ENCODE measurements at regions not wholly inside any gene's neighbourhood (a gene's known extent, or its start where the extent isn't known, plus 50 kb on each side); places are given as distances from the start of the nearest gene placed in this dataset.

DNA sequence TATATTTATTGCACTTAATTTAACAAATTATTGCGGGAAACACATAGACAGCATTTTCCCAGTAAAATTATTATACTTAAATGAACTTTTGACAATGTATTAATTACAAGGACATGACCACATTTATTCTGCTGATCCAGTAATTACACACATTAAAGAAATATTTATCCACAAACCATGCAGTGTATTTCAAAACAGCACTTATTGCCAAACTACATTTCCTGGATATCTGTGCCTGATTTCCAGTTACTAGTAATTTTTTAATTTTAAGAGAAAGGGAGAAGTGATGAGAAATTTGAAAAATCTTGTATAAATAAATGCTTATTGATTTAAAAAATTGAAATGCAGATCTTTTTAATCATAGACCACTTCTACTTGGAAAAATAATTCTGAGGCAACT is 1458.7 kb upstream of the ACVR2A start:
- Histone ChIP-seq H4K8ac (replicated peaks; ENCODE audit: insufficient read length, low read depth, low read length) (no peak overlapping the region), H3K79me1 (ENCODE audit: insufficient read depth, low read depth, low read length, poor library complexity, severe bottlenecking) (no peaks in the 10 kb centered on the region), H2BK120ac (ENCODE audit: low read depth, low read length, poor library complexity, severe bottlenecking) (no peak overlapping the region), H3K14ac (ENCODE audit: insufficient read depth, low read length) (no peak overlapping the region), H3K23ac (ENCODE audit: insufficient read length, low read depth, low read length) (no peak overlapping the region), H3K27me3 (ENCODE audit: insufficient read depth, low read length) (no peaks in the 10 kb centered on the region), H4K5ac (ENCODE audit: insufficient read length, low read depth, low read length) (no peak overlapping the region), H3K4me2 (ENCODE audit: insufficient read depth, insufficient read length, low read length) (no peak overlapping the region), H4K91ac (ENCODE audit: insufficient read length, low read depth, low read length) (no peak overlapping the region), H2BK15ac (ENCODE audit: low read depth, low read length) (no peak overlapping the region), H3K27ac (ENCODE audit: insufficient read length, low read depth, low read length) (no peak overlapping the region), H2AK5ac (ENCODE audit: insufficient read length, low read length) (no peak overlapping the region), H2BK20ac (ENCODE audit: low read depth, low read length, poor library complexity, severe bottlenecking) (no peak overlapping the region), H3K56ac (ENCODE audit: insufficient read length, low read depth, low read length) (no peak overlapping the region), H2AFZ (ENCODE audit: low read length) (no peak overlapping the region), H4K20me1 (ENCODE audit: control insufficient read depth, insufficient read depth, insufficient read length) (no peaks in the 10 kb centered on the region), H3K9ac (ENCODE audit: extremely low read depth, insufficient read length, low read length) (no peak overlapping the region), H3K18ac (ENCODE audit: insufficient read length, low read depth, low read length) (no peak overlapping the region), H3K4ac (ENCODE audit: low read depth, low read length) (no peak overlapping the region), H3K9me3 (ENCODE audit: control insufficient read depth, low read depth, low read length) (no peaks in the 10 kb centered on the region), H3T11ph (ENCODE audit: low read length) (no peak overlapping the region), H3K4me1 (ENCODE audit: insufficient read depth, low read length) (no peaks in the 10 kb centered on the region), H2BK5ac (ENCODE audit: insufficient read length, low read length) (no peak overlapping the region), H2BK12ac (ENCODE audit: insufficient read length, low read depth, low read length) (no peak overlapping the region), H3K23me2 (ENCODE audit: insufficient read length, low read depth, low read length, poor library complexity, severe bottlenecking) (no peaks in the 10 kb centered on the region), H3K79me2 (ENCODE audit: insufficient read depth, low read length) (no peaks in the 10 kb centered on the region)
- TF ChIP-seq, protein P1, sequence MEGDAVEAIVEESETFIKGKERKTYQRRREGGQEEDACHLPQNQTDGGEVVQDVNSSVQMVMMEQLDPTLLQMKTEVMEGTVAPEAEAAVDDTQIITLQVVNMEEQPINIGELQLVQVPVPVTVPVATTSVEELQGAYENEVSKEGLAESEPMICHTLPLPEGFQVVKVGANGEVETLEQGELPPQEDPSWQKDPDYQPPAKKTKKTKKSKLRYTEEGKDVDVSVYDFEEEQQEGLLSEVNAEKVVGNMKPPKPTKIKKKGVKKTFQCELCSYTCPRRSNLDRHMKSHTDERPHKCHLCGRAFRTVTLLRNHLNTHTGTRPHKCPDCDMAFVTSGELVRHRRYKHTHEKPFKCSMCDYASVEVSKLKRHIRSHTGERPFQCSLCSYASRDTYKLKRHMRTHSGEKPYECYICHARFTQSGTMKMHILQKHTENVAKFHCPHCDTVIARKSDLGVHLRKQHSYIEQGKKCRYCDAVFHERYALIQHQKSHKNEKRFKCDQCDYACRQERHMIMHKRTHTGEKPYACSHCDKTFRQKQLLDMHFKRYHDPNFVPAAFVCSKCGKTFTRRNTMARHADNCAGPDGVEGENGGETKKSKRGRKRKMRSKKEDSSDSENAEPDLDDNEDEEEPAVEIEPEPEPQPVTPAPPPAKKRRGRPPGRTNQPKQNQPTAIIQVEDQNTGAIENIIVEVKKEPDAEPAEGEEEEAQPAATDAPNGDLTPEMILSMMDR (conservative IDR thresholded peaks at IDR 0.05) = no peak
- Mint-ChIP-seq H3K4me1 (no peaks in the 10 kb centered on the region), H3K27ac (no peak overlapping the region), H3K4me3 (no peak overlapping the region), H3K9me3 (no peaks in the 10 kb centered on the region), H3K36me3 (ENCODE audit: insufficient read depth in 1 of 3, low read depth in 3 of 3) (no peaks in the 10 kb centered on the region), H3K27me3 (ENCODE audit: low read depth) (no peaks in the 10 kb centered on the region)
- no CpG with 5 or more reads among the region's 1 CpG for WGBS (ENCODE audit: extremely low coverage, insufficient read length, low lambda C conversion rate)
- DNase-seq = no peak
